ENCODE measurements at regions not wholly inside any gene's neighbourhood (a gene's known extent, or its start where the extent isn't known, plus 50 kb on each side); places are given as distances from the start of the nearest gene placed in this dataset.

- Histone ChIP-seq H3K9me3 (ENCODE audit: low read depth) (no peaks in the 10 kb centered on the region), H3K27me3 (no peaks in the 10 kb centered on the region), H3K36me3 (replicated peaks; ENCODE audit: insufficient read depth, low read depth) (no peaks in the 10 kb centered on the region), H4K20me1 (ENCODE audit: insufficient read depth, poor library complexity, severe bottlenecking) (no peaks in the 10 kb centered on the region), H3K79me2 (no peaks in the 10 kb centered on the region), H3K4me2 (no peak overlapping the region), H3K4me3 (no peak overlapping the region), H2AFZ (no peak overlapping the region), H3K9me2 (replicated peaks; ENCODE audit: insufficient read depth) (no peaks in the 10 kb centered on the region), H3K4me1 (ENCODE audit: insufficient read depth) (no peaks in the 10 kb centered on the region), H3K27ac (no peak overlapping the region)
- WGBS (ENCODE audit: low lambda C conversion rate, missing lambda C conversion rate) = 64% methylated on average over 1 of the region's 1 CpG
- TF ChIP-seq CTCF (IDR thresholded peaks at IDR 0.05; ENCODE audit: poor library complexity) (no peak), EZH2 (IDR thresholded peaks at IDR 0.05; ENCODE audit: borderline replicate concordance) (no peak), EZH2phosphoT487 (IDR thresholded peaks at IDR 0.05; ENCODE audit: low read depth, severe bottlenecking, unreplicated experiment) (no peak)
- no peak for DNase-seq (ENCODE audit: low spot score)
Measured at GRCh38 chr18:22293417-22293816, 124.0 kb downstream of the GATA6 start.

DNA sequence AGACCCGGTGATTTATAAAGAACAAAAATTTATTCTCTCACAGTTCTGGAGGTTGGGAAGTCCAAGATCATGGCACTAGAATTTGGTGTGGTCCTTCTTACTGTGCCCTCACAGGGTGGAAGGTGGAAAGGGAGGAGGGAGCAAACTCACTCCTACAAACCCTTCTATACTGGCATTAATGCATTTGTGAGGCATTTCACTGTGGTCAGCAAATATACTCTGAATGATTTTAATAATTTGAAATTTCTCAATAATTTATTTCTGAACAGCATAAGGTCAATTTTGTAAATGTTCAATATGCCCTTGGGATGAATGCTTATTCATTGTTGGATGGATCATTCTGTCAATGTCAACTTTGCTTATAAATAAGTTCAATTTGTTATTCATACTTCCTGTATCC lies 120.6 kb downstream of the GATA6 start:
- 100% methylated on average over 1 of the region's 1 CpG for WGBS (ENCODE audit: low lambda C conversion rate, missing lambda C conversion rate)
- H3K4me2 ChIP-seq = no peak overlapping the region
- H3K27ac ChIP-seq = no peak overlapping the region
- no peak for DNase-seq (ENCODE audit: low spot score)
- no peaks in the 10 kb centered on the region for H3K27me3 ChIP-seq
- no peaks in the 10 kb centered on the region for H4K20me1 ChIP-seq (ENCODE audit: insufficient read depth, poor library complexity, severe bottlenecking)
- no peaks in the 10 kb centered on the region for H3K4me1 ChIP-seq (ENCODE audit: insufficient read depth)
- no peak for TF ChIP-seq EZH2 (IDR thresholded peaks at IDR 0.05; ENCODE audit: borderline replicate concordance)
- TF ChIP-seq EZH2phosphoT487 (IDR thresholded peaks at IDR 0.05; ENCODE audit: low read depth, severe bottlenecking, unreplicated experiment) = no peak
- no peak for TF ChIP-seq CTCF (IDR thresholded peaks at IDR 0.05; ENCODE audit: poor library complexity)
- no peak overlapping the region for H3K4me3 ChIP-seq
- H3K9me3 ChIP-seq (ENCODE audit: low read depth) = no peaks in the 10 kb centered on the region
- H2AFZ ChIP-seq = no peak overlapping the region
- no peaks in the 10 kb centered on the region for H3K79me2 ChIP-seq
- H3K36me3 ChIP-seq (replicated peaks; ENCODE audit: insufficient read depth, low read depth) = no peaks in the 10 kb centered on the region
- no peaks in the 10 kb centered on the region for H3K9me2 ChIP-seq (replicated peaks; ENCODE audit: insufficient read depth)

- peak; percentile 14 for DNase-seq (ENCODE audit: low spot score)
- Histone ChIP-seq H3K36me3 (replicated peaks; ENCODE audit: insufficient read depth, low read depth) (no peaks in the 10 kb centered on the region), H3K9me3 (ENCODE audit: low read depth) (no peaks in the 10 kb centered on the region), H3K4me1 (ENCODE audit: insufficient read depth) (no peaks in the 10 kb centered on the region), H4K20me1 (ENCODE audit: insufficient read depth, poor library complexity, severe bottlenecking) (no peaks in the 10 kb centered on the region), H3K9me2 (replicated peaks; ENCODE audit: insufficient read depth) (no peaks in the 10 kb centered on the region), H3K79me2 (no peaks in the 10 kb centered on the region), H3K4me3 (no peak overlapping the region), H2AFZ (no peak overlapping the region), H3K4me2 (no peak overlapping the region), H3K27ac (no peak overlapping the region), H3K27me3 (no peaks in the 10 kb centered on the region)
- 59% methylated on average over 5 of the region's 5 CpGs for WGBS (ENCODE audit: low lambda C conversion rate, missing lambda C conversion rate)
- no peak for TF ChIP-seq CTCF (IDR thresholded peaks at IDR 0.05; ENCODE audit: poor library complexity)
- no peak for TF ChIP-seq EZH2phosphoT487 (IDR thresholded peaks at IDR 0.05; ENCODE audit: low read depth, severe bottlenecking, unreplicated experiment)
- no peak for TF ChIP-seq EZH2 (IDR thresholded peaks at IDR 0.05; ENCODE audit: borderline replicate concordance)
Measured at GRCh38 chr18:22286585-22286984, 117.2 kb downstream of the GATA6 start.

Measured in hepatocyte (in vitro differentiated cells).